Endothelial cell of umbilical vein (primary cell): ENCODE measurements at regions not wholly inside any gene's neighbourhood (a gene's known extent, or its start where the extent isn't known, plus 50 kb on each side); places are given as distances from the start of the nearest gene placed in this dataset.

ENCODE experiments used
- CTCF ChIP-seq, 2 donors: IDR thresholded peaks; 1 replicate in 1 of 2; 2 replicates in 1 of 2; pipeline ENCODE4 v1.5.1; 2011; ENCODE audit warnings: low read length in 2 of 2, mild to moderate bottlenecking in 2 of 2, moderate library complexity in 2 of 2, control low read depth in 1 of 2, inconsistent platforms in 1 of 2, low read depth in 1 of 2; ENCODE audit not compliant: insufficient read depth in 1 of 2; ENCODE audit errors: extremely low read depth in 1 of 2
- EZH2 ChIP-seq: IDR thresholded peaks from 2 replicates; pipeline ENCODE4 v1.6.1; 2012; ENCODE audit warnings: borderline replicate concordance, low read depth, mild to moderate bottlenecking, moderate library complexity, low read length, inconsistent platforms; ENCODE audit not compliant: severe bottlenecking
- FOS ChIP-seq: IDR thresholded peaks from 2 replicates; pipeline ENCODE4 v1.6.1; 2011; ENCODE audit warnings: mild to moderate bottlenecking, low read length, moderate library complexity, borderline replicate concordance; ENCODE audit not compliant: insufficient read depth
- JUN ChIP-seq: IDR thresholded peaks from 2 replicates; pipeline ENCODE4 v1.6.1; 2011; ENCODE audit warnings: borderline replicate concordance, low read depth; ENCODE audit not compliant: insufficient read length, insufficient read depth
- MYC ChIP-seq: IDR thresholded peaks from one replicate; pipeline ENCODE4 v1.6.1; 2011; ENCODE audit warnings: mild to moderate bottlenecking, low read depth, low read length
- POLR2A ChIP-seq: IDR thresholded peaks from 2 replicates; pipeline ENCODE4 v1.6.1; 2012; ENCODE audit warnings: low read depth, mild to moderate bottlenecking, control low read depth, low read length
- POLR2AphosphoS5 ChIP-seq: IDR thresholded peaks from 2 replicates; pipeline ENCODE4 v1.6.1; 2012; ENCODE audit warnings: low read depth, mild to moderate bottlenecking, control low read depth, low read length, moderate library complexity; ENCODE audit not compliant: insufficient read depth
- TF ChIP-seq, protein P1 (sequence below): IDR thresholded peaks from 2 replicates; pipeline ENCODE4 v1.6.1; 2011; ENCODE audit not compliant: insufficient read depth, insufficient read length

DNA sequence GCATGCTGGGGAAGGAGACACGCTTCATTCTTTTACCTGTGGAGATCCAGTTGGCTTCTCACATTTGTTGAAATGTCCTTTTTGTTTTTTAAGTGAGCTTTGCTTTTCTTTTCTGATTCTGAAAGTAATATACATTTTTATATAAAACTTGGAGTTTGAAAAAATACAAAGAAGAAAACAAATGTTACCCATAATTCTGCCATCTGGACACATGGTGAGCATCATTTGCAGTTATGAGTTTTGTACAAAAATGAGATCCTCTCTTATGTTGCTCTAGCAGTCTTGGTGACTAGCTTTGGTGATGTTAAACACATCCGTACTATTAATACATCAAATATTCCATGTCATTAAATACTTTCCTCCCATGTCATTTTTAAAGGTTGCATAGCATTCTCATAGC, 101.1 kb upstream of the OTOS start:
- TF ChIP-seq EZH2: no peak
- no peak for TF ChIP-seq CTCF (IDR thresholded peaks at IDR 0.05; ENCODE audit: extremely low read depth in 1 of 2, insufficient read depth in 1 of 2, low read depth in 1 of 2, low read length in 2 of 2)
- no peak for TF ChIP-seq POLR2A
- TF ChIP-seq POLR2AphosphoS5: no peak
- no peak for TF ChIP-seq FOS
- TF ChIP-seq, protein P1, sequence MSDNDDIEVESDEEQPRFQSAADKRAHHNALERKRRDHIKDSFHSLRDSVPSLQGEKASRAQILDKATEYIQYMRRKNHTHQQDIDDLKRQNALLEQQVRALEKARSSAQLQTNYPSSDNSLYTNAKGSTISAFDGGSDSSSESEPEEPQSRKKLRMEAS: no peak
- TF ChIP-seq JUN: no peak
- no peak for TF ChIP-seq MYC
